Activated naive CD4-positive, alpha-beta T cell treated with anti-CD3 and anti-CD28 coated beads for 36 hours (primary cell): ENCODE measurements at regions not wholly inside any gene's neighbourhood (a gene's known extent, or its start where the extent isn't known, plus 50 kb on each side); places are given as distances from the start of the nearest gene placed in this dataset.

Experiments used
- CTCF ChIA-PET: fragments of 350-600 bp; sonication (Branson Sonifier 250); formaldehyde crosslinking; loops from one replicate; lab custom pipeline; 2021; ENCODE audit warnings: antibody characterized with exemption; lab: Charles Lee
- DNase-seq: peaks from one replicate; pipeline ENCODE4 v3.0.0-alpha.2; 2020
- H3K27ac Mint-ChIP-seq: one replicate; pipeline ENCODE4 v1.8.0; 2021; ENCODE audit warnings: mild to moderate bottlenecking, mixed read lengths
- H3K27me3 Mint-ChIP-seq: one replicate; pipeline ENCODE4 v1.8.0; 2021; ENCODE audit warnings: low read depth, mixed read lengths
- H3K36me3 Mint-ChIP-seq: one replicate; pipeline ENCODE4 v1.8.0; 2021; ENCODE audit warnings: low read depth, mixed read lengths
- H3K4me1 Mint-ChIP-seq: one replicate; pipeline ENCODE4 v1.8.0; 2021; ENCODE audit warnings: low read depth, mixed read lengths
- H3K4me3 Mint-ChIP-seq: one replicate; pipeline ENCODE4 v1.8.0; 2021; ENCODE audit warnings: mild to moderate bottlenecking, moderate library complexity, mixed read lengths
- H3K9me3 Mint-ChIP-seq: one replicate; pipeline ENCODE4 v1.8.0; 2021; ENCODE audit warnings: mixed read lengths
- intact Hi-C: fragments of 100-400 bp; cut with micrococcal nuclease; formaldehyde crosslinking; loops from one replicate; pipeline ENCODE4 v1.15.1; 2023

GRCh38 chr3:117822416-117822815, 1112.8 kb downstream of the TUSC7 start:
- CTCF ChIA-PET: no interaction called here
- no peak for DNase-seq
- Mint-ChIP-seq H3K9me3 (peaks cover 5% of the 10 kb centered on the region), H3K4me1 (no peaks in the 10 kb centered on the region), H3K27me3 (no peaks in the 10 kb centered on the region), H3K27ac (no peak overlapping the region), H3K36me3 (no peaks in the 10 kb centered on the region), H3K4me3 (no peak overlapping the region)
- intact Hi-C loops: no loop called here

- intact Hi-C loops: no loop called here
- Mint-ChIP-seq H3K9me3 (no peaks in the 10 kb centered on the region), H3K4me3 (no peak overlapping the region), H3K36me3 (no peaks in the 10 kb centered on the region), H3K27ac (no peak overlapping the region), H3K27me3 (no peaks in the 10 kb centered on the region), H3K4me1 (no peaks in the 10 kb centered on the region)
- CTCF ChIA-PET: no interaction called here
- no peak for DNase-seq
These were observed 1126.7 kb downstream of the TUSC7 start for GRCh38 chr3:117836296-117836695.

- H3K9me3 Mint-ChIP-seq: no peaks in the 10 kb centered on the region
- no peaks in the 10 kb centered on the region for H3K27me3 Mint-ChIP-seq
- no peaks in the 10 kb centered on the region for H3K36me3 Mint-ChIP-seq
- H3K27ac Mint-ChIP-seq: no peak overlapping the region
- no peaks in the 10 kb centered on the region for H3K4me1 Mint-ChIP-seq
- DNase-seq: no peak
- intact Hi-C loops: no loop called here
- CTCF ChIA-PET: no interaction called here
- H3K4me3 Mint-ChIP-seq: no peak overlapping the region
These were observed 1127.8 kb downstream of the TUSC7 start for GRCh38 chr3:117837391-117837790.

- Mint-ChIP-seq H3K9me3 (no peaks in the 10 kb centered on the region), H3K36me3 (no peaks in the 10 kb centered on the region), H3K4me3 (no peak overlapping the region), H3K27ac (no peak overlapping the region), H3K27me3 (no peaks in the 10 kb centered on the region), H3K4me1 (no peaks in the 10 kb centered on the region)
- DNase-seq: no peak
- intact Hi-C loops: no loop called here
- CTCF ChIA-PET: interaction anchor here (0.7 kb wide), 1 partner anchor 445 kb away, joined by 3 read pairs; no protein-coding TSS in a partner anchor
These were observed 1132.5 kb downstream of the TUSC7 start for GRCh38 chr3:117842086-117842485.

- CTCF ChIA-PET: no interaction called here
- intact Hi-C loops: no loop called here
- Mint-ChIP-seq H3K27me3 (no peaks in the 10 kb centered on the region), H3K4me1 (no peaks in the 10 kb centered on the region), H3K36me3 (no peaks in the 10 kb centered on the region), H3K9me3 (no peaks in the 10 kb centered on the region), H3K27ac (no peak overlapping the region), H3K4me3 (no peak overlapping the region)
- no peak for DNase-seq
These were observed 1133.8 kb downstream of the TUSC7 start for GRCh38 chr3:117843356-117843755.

GRCh38 chr3:117844676-117845075, 1135.1 kb downstream of the TUSC7 start:
- H3K9me3 Mint-ChIP-seq: no peaks in the 10 kb centered on the region
- intact Hi-C loops: no loop called here
- H3K27ac Mint-ChIP-seq: no peak overlapping the region
- H3K4me3 Mint-ChIP-seq: no peak overlapping the region
- DNase-seq: no peak
- no peaks in the 10 kb centered on the region for H3K4me1 Mint-ChIP-seq
- CTCF ChIA-PET: no interaction called here
- H3K27me3 Mint-ChIP-seq: no peaks in the 10 kb centered on the region
- H3K36me3 Mint-ChIP-seq: no peaks in the 10 kb centered on the region

GRCh38 chr3:117846238-117846637, 1136.7 kb downstream of the TUSC7 start:
- CTCF ChIA-PET: no interaction called here
- Mint-ChIP-seq H3K36me3 (no peaks in the 10 kb centered on the region), H3K27me3 (no peaks in the 10 kb centered on the region), H3K9me3 (no peaks in the 10 kb centered on the region), H3K27ac (no peak overlapping the region), H3K4me3 (no peak overlapping the region), H3K4me1 (no peaks in the 10 kb centered on the region)
- intact Hi-C loops: no loop called here
- DNase-seq: no peak

GRCh38 chr3:117848606-117849005, 1139.0 kb downstream of the TUSC7 start:
- H3K4me3 Mint-ChIP-seq: no peak overlapping the region
- CTCF ChIA-PET: no interaction called here
- H3K9me3 Mint-ChIP-seq: peaks cover 3% of the 10 kb centered on the region
- DNase-seq: no peak
- H3K27me3 Mint-ChIP-seq: no peaks in the 10 kb centered on the region
- no peak overlapping the region for H3K27ac Mint-ChIP-seq
- intact Hi-C loops: no loop called here
- H3K4me1 Mint-ChIP-seq: no peaks in the 10 kb centered on the region
- no peaks in the 10 kb centered on the region for H3K36me3 Mint-ChIP-seq

GRCh38 chr3:117853923-117854668, 1144.5 kb downstream of the TUSC7 start:
- Mint-ChIP-seq H3K27ac (no peak overlapping the region), H3K27me3 (no peaks in the 10 kb centered on the region), H3K9me3 (peaks cover 3% of the 10 kb centered on the region), H3K36me3 (no peaks in the 10 kb centered on the region), H3K4me3 (no peak overlapping the region), H3K4me1 (no peaks in the 10 kb centered on the region)
- no peak for DNase-seq
- CTCF ChIA-PET: no interaction called here
- intact Hi-C loops: no loop called here

- intact Hi-C loops: no loop called here
- no peaks in the 10 kb centered on the region for H3K4me1 Mint-ChIP-seq
- H3K4me3 Mint-ChIP-seq: no peak overlapping the region
- no peak for DNase-seq
- no peaks in the 10 kb centered on the region for H3K36me3 Mint-ChIP-seq
- H3K27me3 Mint-ChIP-seq: no peaks in the 10 kb centered on the region
- H3K27ac Mint-ChIP-seq: no peak overlapping the region
- peaks cover 12% of the 10 kb centered on the region for H3K9me3 Mint-ChIP-seq
- CTCF ChIA-PET: no interaction called here
These were observed 1146.8 kb downstream of the TUSC7 start for GRCh38 chr3:117856354-117856753.

GRCh38 chr3:117863146-117863545, 1153.6 kb downstream of the TUSC7 start:
- Mint-ChIP-seq H3K4me1 (no peaks in the 10 kb centered on the region), H3K4me3 (no peak overlapping the region), H3K27me3 (no peaks in the 10 kb centered on the region), H3K36me3 (no peaks in the 10 kb centered on the region), H3K27ac (no peak overlapping the region), H3K9me3 (peaks cover 8% of the 10 kb centered on the region)
- CTCF ChIA-PET: no interaction called here
- DNase-seq: no peak
- intact Hi-C loops: no loop called here

GRCh38 chr3:117865338-117865737, 1155.8 kb downstream of the TUSC7 start:
- no peak overlapping the region for H3K27ac Mint-ChIP-seq
- no peaks in the 10 kb centered on the region for H3K27me3 Mint-ChIP-seq
- CTCF ChIA-PET: no interaction called here
- intact Hi-C loops: no loop called here
- no peaks in the 10 kb centered on the region for H3K4me1 Mint-ChIP-seq
- no peaks in the 10 kb centered on the region for H3K36me3 Mint-ChIP-seq
- no peak overlapping the region for H3K4me3 Mint-ChIP-seq
- no peak for DNase-seq
- H3K9me3 Mint-ChIP-seq: peaks cover 2% of the 10 kb centered on the region

GRCh38 chr3:117868766-117869165, 1159.2 kb downstream of the TUSC7 start:
- Mint-ChIP-seq H3K36me3 (no peaks in the 10 kb centered on the region), H3K9me3 (peaks cover 2% of the 10 kb centered on the region), H3K4me1 (no peaks in the 10 kb centered on the region), H3K27me3 (no peaks in the 10 kb centered on the region), H3K4me3 (no peak overlapping the region), H3K27ac (no peak overlapping the region)
- intact Hi-C loops: no loop called here
- CTCF ChIA-PET: interaction anchor here (0.6 kb wide), 1 partner anchor 19 kb away, joined by 3 read pairs; no protein-coding TSS in a partner anchor
- DNase-seq: no peak
